Astrocyte of the cerebellum (primary cell): ENCODE measurements at regions not wholly inside any gene's neighbourhood (a gene's known extent, or its start where the extent isn't known, plus 50 kb on each side); places are given as distances from the start of the nearest gene placed in this dataset.

ENCODE experiments used
- DNase-seq: peaks from one replicate; pipeline ENCODE4 v3.0.0-alpha.2; 2011; ENCODE audit warnings: low read depth
- H3K4me3 ChIP-seq: 2 replicates; pipeline ENCODE4 v1.5.1; 2011; ENCODE audit warnings: mild to moderate bottlenecking, low read depth, low read length, moderate library complexity
- in situ Hi-C: cut with HindIII; loops from 2 replicates; pipeline ENCODE4 v1.10.0; 2017; ENCODE audit warnings: low sequenced_read_pairs
- TF ChIP-seq, protein P1 (sequence below): IDR thresholded peaks from 2 replicates; pipeline ENCODE4 v1.5.1; 2012; ENCODE audit warnings: low read length, low read depth, moderate library complexity, mild to moderate bottlenecking; ENCODE audit errors: missing control alignments

- in situ Hi-C loops: no loop called here
- no peak for DNase-seq
- TF ChIP-seq, protein P1, sequence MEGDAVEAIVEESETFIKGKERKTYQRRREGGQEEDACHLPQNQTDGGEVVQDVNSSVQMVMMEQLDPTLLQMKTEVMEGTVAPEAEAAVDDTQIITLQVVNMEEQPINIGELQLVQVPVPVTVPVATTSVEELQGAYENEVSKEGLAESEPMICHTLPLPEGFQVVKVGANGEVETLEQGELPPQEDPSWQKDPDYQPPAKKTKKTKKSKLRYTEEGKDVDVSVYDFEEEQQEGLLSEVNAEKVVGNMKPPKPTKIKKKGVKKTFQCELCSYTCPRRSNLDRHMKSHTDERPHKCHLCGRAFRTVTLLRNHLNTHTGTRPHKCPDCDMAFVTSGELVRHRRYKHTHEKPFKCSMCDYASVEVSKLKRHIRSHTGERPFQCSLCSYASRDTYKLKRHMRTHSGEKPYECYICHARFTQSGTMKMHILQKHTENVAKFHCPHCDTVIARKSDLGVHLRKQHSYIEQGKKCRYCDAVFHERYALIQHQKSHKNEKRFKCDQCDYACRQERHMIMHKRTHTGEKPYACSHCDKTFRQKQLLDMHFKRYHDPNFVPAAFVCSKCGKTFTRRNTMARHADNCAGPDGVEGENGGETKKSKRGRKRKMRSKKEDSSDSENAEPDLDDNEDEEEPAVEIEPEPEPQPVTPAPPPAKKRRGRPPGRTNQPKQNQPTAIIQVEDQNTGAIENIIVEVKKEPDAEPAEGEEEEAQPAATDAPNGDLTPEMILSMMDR: no peak
- no peak overlapping the region for H3K4me3 ChIP-seq
These were observed 1011.7 kb downstream of the SQOR start for GRCh38 chr15:46646490-46646889.

DNA sequence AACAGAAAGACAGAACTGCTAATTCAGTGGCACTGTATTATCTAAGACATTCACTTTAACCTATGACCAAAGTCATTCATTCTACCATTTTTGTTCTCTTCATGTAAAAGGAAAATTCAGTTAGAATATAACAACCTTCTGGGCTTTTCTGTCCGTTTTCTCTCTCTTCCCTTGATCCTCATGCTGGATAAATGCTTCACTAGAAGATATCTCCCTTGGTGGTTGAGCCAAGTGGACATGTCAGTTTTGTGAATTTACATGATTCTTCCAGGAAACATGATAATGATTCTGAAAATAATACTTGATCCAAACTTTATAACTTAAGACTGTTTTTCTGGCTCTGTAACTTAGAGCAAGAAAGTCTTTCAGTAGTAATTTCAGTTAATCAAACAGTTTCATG lies 1012.2 kb downstream of the SQOR start:
- H3K4me3 ChIP-seq: no peak overlapping the region
- no peak for DNase-seq
- TF ChIP-seq, protein P1: no peak
- in situ Hi-C loops: no loop called here

DNA sequence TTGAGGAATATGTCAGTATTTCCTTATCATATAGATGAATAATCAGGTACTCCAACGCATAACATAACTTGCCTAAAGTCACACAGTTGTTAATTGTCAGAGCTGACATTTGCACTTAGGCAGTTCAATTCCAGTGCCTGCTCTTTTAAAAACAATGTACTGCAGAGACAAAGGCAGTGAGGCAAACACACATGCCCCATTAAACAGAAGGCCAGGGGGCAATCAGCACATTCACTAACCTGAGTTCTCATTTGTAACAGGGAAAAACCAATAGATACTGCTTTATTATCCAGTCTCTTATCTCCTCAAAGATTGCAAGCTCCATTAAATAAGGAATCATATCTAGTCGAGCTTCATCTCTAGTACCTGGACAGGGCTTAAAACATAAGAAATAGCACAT lies 1017.4 kb downstream of the SQOR start:
- H3K4me3 ChIP-seq: no peak overlapping the region
- TF ChIP-seq, protein P1: no peak
- no peak for DNase-seq
- in situ Hi-C loops: no loop called here

- DNase-seq: no peak
- TF ChIP-seq, protein P1: no peak
- in situ Hi-C loops: no loop called here
These were observed 1020.2 kb downstream of the SQOR start for GRCh38 chr15:46654993-46655392.

GRCh38 chr15:46660096-46660842 lies 1025.4 kb downstream of the SQOR start:
- TF ChIP-seq, protein P1: no peak
- no peak overlapping the region for H3K4me3 ChIP-seq
- no peak for DNase-seq
- in situ Hi-C loops: no loop called here

More at GRCh38 chr15:46654993-46655392, 1020.2 kb downstream of the SQOR start:
- no peak overlapping the region for H3K4me3 ChIP-seq

DNA sequence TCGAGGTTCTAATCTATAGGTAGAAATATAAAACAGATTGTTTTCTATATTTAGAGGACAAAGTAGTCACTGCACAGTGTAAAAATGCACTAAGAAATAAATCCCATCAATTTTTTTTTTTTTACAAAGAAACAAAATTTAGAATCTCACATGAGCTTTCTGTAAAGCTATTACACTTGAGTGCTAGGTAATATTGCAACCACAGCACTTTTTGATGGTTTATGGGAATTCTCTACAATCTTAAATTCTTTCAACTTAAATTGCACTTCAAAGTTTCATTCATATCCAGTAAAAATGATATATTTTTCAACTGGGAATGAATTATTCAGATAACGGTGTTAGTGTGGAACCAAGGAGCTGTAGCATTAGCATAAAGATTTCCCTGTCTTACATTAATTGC lies 1035.4 kb downstream of the SQOR start:
- TF ChIP-seq, protein P1: no peak
- H3K4me3 ChIP-seq: no peak overlapping the region
- in situ Hi-C loops: no loop called here
- DNase-seq: no peak
